Endodermal cell (in vitro differentiated cells): ENCODE measurements at regions not wholly inside any gene's neighbourhood (a gene's known extent, or its start where the extent isn't known, plus 50 kb on each side); places are given as distances from the start of the nearest gene placed in this dataset.
A peak's percentile ranks its signal among the peaks of the same experiment; 100 is the strongest.

ENCODE experiments used
- DNase-seq: peaks from one replicate; pipeline ENCODE4 v3.0.0-alpha.2; 2017
- H3K27ac ChIP-seq: 2 replicates; pipeline ENCODE4 v1.5.1; 2013; ENCODE audit warnings: mild to moderate bottlenecking, low read depth, low read length, moderate library complexity
- H3K27me3 ChIP-seq: 2 replicates; pipeline ENCODE4 v1.6.1; 2013; ENCODE audit warnings: mild to moderate bottlenecking, low read length, moderate library complexity; ENCODE audit not compliant: insufficient read depth, control insufficient read depth, poor library complexity, severe bottlenecking
- H3K36me3 ChIP-seq: 2 replicates; pipeline ENCODE4 v1.7.0; 2013; ENCODE audit warnings: mild to moderate bottlenecking, low read length, moderate library complexity; ENCODE audit not compliant: control insufficient read depth, insufficient read depth
- H3K4me1 ChIP-seq: one replicate; pipeline ENCODE4 v1.7.0; 2013; ENCODE audit warnings: low read length; ENCODE audit not compliant: control insufficient read depth, insufficient read depth
- H3K4me3 ChIP-seq: 2 replicates; pipeline ENCODE4 v1.5.1; 2013; ENCODE audit warnings: mild to moderate bottlenecking, low read length, moderate library complexity
- H3K9ac ChIP-seq: 2 replicates; pipeline ENCODE4 v1.6.1; 2013; ENCODE audit warnings: mild to moderate bottlenecking, low read length, moderate library complexity; ENCODE audit not compliant: poor library complexity, severe bottlenecking; ENCODE audit errors: extremely low read depth
- H3K9me3 ChIP-seq: 2 replicates; pipeline ENCODE4 v1.6.1; 2013; ENCODE audit warnings: mild to moderate bottlenecking, low read length, moderate library complexity; ENCODE audit not compliant: control insufficient read depth
- H3K27ac Mint-ChIP-seq: 2 replicates; pipeline ENCODE4 v1.8.0; 2020; ENCODE audit warnings: mixed read lengths
- H3K27me3 Mint-ChIP-seq: 2 replicates; pipeline ENCODE4 v1.8.0; 2021; ENCODE audit warnings: mild to moderate bottlenecking, mixed read lengths; ENCODE audit not compliant: insufficient read depth
- H3K36me3 Mint-ChIP-seq: 2 replicates; pipeline ENCODE4 v1.8.0; 2020; ENCODE audit warnings: low read depth, mixed read lengths
- H3K4me1 Mint-ChIP-seq: 2 replicates; pipeline ENCODE4 v1.8.0; 2020; ENCODE audit warnings: mixed read lengths
- H3K4me3 Mint-ChIP-seq: 2 replicates; pipeline ENCODE4 v1.8.0; 2020; ENCODE audit warnings: mild to moderate bottlenecking, moderate library complexity, mixed read lengths
- H3K9me3 Mint-ChIP-seq: 2 replicates; pipeline ENCODE4 v1.8.0; 2020; ENCODE audit warnings: mild to moderate bottlenecking, mixed read lengths
- CTCF ChIP-seq: fragments of 200-600 bp; sonication (generic); conservative IDR thresholded peaks from 2 replicates; pipeline ENCODE4 v1.5.0; 2021; ENCODE audit warnings: antibody characterized with exemption, mild to moderate bottlenecking
- WGBS, 2 experiments: methylation state at CpG; one replicate each; pipeline versions ENCODE4 v1.1.5 to v1.1.7; 2013; ENCODE audit warnings: missing lambda C conversion rate in 2 of 2, mixed read lengths in 1 of 2; ENCODE audit not compliant: insufficient coverage in 1 of 2, insufficient read length in 1 of 2; 5-methylcytosine and 5-hydroxymethylcytosine counted together

DNA sequence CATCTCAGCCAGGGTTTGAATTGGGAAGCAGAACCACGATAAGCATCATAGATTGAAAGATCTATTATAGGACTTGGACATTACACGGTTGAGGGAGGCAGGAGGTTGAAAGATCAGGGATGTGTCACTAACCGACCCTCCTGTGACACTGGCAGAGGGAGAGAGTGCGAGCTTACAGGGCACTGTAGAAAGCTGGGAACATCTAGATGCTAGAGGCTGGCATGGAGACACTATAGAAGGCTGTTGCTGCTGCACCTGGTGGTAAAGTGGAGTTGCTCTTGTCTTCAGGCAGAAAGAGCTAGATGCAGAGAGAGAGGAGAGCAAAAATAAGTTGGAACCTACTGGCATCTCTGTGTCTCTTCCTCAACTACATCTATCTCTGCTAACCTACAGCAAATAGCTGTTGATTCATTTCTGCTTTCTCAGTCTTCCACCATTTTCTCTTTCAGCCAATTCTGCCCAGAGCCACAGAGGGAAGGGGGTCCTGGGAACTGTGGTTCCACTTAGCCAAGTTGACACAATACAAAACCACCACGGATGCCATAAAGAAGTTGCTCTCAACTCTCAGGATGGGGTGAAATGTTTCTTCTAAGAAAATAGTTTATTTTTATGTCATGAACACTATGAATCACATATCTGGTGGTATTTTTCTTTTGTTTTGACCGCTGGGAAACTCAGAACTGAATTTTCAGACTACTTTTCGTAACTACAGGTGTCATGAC is 155.9 kb downstream of the ZNF281 start:
- peaks cover 1% of the 10 kb centered on the region for H3K4me1 Mint-ChIP-seq
- no peaks in the 10 kb centered on the region for H3K36me3 Mint-ChIP-seq
- no peaks in the 10 kb centered on the region for H3K27me3 ChIP-seq
- no peak for DNase-seq
- no peak overlapping the region for H3K4me3 ChIP-seq
- TF ChIP-seq CTCF: peak; percentile 37
- no peak overlapping the region for H3K27ac Mint-ChIP-seq
- peaks cover 2% of the 10 kb centered on the region for H3K27me3 Mint-ChIP-seq
- no peak overlapping the region for H3K9ac ChIP-seq
- H3K36me3 ChIP-seq: no peaks in the 10 kb centered on the region
- no peak overlapping the region for H3K27ac ChIP-seq
- H3K9me3 Mint-ChIP-seq: no peaks in the 10 kb centered on the region
- H3K9me3 ChIP-seq: no peaks in the 10 kb centered on the region
- 92 to 93% methylated on average over 4 to 7 of the region's 7 CpGs for WGBS, 2 experiments
- no peaks in the 10 kb centered on the region for H3K4me1 ChIP-seq
- no peak overlapping the region for H3K4me3 Mint-ChIP-seq

DNA sequence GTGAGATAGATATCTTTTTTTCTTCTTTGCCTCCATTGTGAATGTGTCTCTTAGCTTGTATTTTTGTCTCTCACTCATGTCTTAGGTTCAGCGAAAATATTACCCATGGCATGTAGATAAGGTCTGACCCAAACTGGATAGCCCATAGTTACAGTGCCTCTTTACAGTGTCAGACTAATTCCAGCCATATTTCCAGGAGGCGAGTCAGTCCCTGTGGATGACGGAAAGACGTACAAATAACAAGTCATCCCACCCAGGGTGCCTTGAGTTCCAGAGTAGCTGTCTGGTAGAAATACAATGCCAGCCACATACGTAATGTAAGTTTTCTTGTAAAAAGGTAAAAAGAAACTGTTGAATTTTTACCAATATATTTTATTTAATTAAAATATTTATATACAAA is 157.3 kb downstream of the ZNF281 start:
- Mint-ChIP-seq H3K27ac (no peak overlapping the region), H3K4me1 (peaks cover 1% of the 10 kb centered on the region), H3K36me3 (no peaks in the 10 kb centered on the region), H3K9me3 (no peaks in the 10 kb centered on the region), H3K27me3 (peaks cover 2% of the 10 kb centered on the region), H3K4me3 (no peak overlapping the region)
- H3K4me1 ChIP-seq: no peaks in the 10 kb centered on the region
- no peak overlapping the region for H3K27ac ChIP-seq
- DNase-seq: no peak
- no peaks in the 10 kb centered on the region for H3K9me3 ChIP-seq
- 90 to 94% methylated on average over 3 to 5 of the region's 5 CpGs for WGBS, 2 experiments
- H3K9ac ChIP-seq: no peak overlapping the region
- no peaks in the 10 kb centered on the region for H3K27me3 ChIP-seq
- no peak for TF ChIP-seq CTCF
- no peak overlapping the region for H3K4me3 ChIP-seq
- H3K36me3 ChIP-seq: no peaks in the 10 kb centered on the region

GRCh38 chr1:200250469-200250868 is 159.4 kb downstream of the ZNF281 start:
- Histone ChIP-seq H3K9me3 (no peaks in the 10 kb centered on the region), H3K9ac (no peak overlapping the region), H3K27me3 (no peaks in the 10 kb centered on the region), H3K4me1 (no peaks in the 10 kb centered on the region), H3K36me3 (no peaks in the 10 kb centered on the region), H3K27ac (no peak overlapping the region), H3K4me3 (no peak overlapping the region)
- Mint-ChIP-seq H3K4me3 (no peak overlapping the region), H3K4me1 (peaks cover 1% of the 10 kb centered on the region), H3K27ac (no peak overlapping the region), H3K9me3 (no peaks in the 10 kb centered on the region), H3K36me3 (no peaks in the 10 kb centered on the region), H3K27me3 (peaks cover 2% of the 10 kb centered on the region)
- WGBS, 2 experiments: 95% methylated on average over 3 to 5 of the region's 5 CpGs
- DNase-seq: no peak
- TF ChIP-seq CTCF: no peak
